Activated CD8-positive, alpha-beta memory T cell treated with anti-CD3 and anti-CD28 coated beads for 48 hours (primary cell): ENCODE measurements at regions not wholly inside any gene's neighbourhood (a gene's known extent, or its start where the extent isn't known, plus 50 kb on each side); places are given as distances from the start of the nearest gene placed in this dataset.

Source experiments
- DNase-seq, 3 experiments: peaks; one replicate each; pipeline ENCODE4 v3.0.0-alpha.2; 2020; ENCODE audit warnings: low read depth in 2 of 3, low spot score in 2 of 3

DNA sequence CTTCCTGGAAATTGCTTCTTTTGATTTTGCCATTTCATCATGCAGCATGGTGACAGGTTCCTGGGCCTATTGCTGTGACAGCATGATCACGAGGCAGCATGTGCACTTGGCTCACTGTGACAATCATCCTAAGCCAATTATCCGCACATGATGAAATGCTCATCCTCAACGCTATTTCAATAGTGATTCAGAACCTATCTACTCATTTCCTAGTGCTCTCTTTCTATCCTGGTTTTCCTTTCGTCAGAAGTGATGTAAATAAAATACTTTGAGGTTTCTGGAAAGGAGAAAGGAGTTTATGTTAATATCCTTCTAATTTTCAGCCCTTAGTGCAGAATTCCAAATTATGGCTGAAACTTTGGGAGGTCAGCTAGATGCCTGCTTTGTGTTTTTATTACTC, 110.6 kb upstream of the ADAMTS5 start:
- no peak for DNase-seq

DNA sequence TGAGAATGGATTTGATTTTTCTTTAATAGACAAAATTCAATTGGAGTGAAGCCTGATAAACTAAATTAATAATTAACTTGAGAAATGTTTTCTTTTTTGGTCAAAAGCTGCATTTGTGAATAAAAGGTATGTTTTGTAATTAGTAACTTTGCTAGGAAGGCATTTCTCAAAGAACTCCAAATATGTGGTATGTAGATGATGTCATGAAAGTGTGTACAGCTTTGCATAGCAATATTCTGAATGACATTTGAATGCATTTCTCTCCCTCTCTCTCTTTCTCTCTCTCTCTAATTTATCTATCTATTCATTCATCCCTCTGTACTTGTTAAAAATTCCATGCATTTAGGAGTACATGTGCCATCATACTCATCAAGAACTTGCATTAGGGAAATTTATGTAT, 109.1 kb upstream of the ADAMTS5 start:
- no peak for DNase-seq

DNA sequence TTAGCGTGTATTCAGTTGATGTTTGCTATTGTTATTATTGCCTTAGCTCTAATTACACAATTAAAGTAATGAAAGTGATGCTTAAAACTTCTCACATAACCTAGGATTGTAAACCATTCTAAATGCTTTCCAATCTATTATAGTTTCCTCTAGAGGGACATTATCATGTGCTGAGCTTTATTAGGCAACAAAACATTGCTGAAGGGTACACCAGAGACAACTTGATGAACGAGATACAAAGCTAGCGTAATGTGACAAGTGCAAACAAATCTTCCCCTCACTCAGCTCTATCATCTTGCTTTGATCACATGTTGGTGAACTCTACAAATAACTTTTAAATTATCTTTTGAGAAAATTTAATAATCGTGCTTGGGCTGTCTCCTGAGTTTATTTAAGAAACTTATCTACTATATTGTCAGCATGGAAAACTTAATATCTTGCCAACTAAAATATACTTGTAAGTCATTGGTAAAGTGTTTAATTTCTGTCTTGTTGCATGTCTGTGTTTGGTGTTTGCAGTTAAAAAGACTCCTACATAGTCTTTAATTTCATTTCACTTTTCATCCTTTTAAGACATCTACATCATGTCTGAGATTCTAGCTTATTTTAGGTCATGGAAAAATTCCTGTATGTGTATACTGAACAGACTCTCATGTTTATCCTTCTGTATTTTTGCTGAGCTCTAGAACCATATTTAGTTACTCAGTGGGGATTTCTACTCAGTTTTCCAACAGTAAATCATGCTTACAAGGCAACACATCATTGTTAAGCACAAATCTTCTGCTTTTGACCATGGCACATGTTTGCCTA, 104.2 kb upstream of the ADAMTS5 start:
- DNase-seq, result no peak

DNA sequence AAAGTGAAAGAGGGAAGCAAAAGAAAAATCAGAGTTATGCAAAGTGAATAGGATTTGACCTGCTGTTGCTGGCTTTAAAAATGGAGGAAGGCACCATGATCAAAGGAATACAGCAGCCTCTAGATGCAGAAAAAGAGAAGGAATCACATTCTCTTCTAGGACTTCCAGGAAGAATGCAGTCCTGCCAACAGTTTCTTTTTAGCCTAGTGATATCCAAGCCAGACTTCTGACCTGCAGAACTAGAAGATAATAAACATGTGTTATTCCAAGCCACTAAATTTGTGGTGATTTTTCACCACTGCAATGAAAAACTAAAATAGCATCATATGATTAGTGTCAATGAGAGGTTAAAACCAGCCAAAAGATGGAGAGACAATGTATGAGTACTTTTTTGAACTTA, 101.9 kb upstream of the ADAMTS5 start:
- DNase-seq, result no peak

DNA sequence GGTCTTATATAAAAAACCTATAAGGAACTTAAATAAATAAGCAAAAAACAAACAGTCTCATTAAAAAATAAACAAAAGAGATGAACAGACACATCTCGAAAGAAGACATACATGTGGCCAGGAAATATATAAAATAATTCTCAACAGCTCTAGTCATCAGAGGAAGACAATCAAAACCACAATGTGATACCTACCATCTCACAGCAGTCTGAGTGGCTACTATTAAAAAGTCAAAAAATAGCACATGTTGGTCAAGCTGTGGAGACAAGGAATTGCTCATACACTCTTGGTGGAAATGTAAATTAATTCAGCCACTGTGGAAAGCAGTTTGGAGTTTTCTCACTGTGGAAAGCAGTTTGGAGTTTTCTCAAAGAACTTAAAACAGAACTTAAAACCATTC, 100.3 kb upstream of the ADAMTS5 start:
- DNase-seq, result no peak

DNA sequence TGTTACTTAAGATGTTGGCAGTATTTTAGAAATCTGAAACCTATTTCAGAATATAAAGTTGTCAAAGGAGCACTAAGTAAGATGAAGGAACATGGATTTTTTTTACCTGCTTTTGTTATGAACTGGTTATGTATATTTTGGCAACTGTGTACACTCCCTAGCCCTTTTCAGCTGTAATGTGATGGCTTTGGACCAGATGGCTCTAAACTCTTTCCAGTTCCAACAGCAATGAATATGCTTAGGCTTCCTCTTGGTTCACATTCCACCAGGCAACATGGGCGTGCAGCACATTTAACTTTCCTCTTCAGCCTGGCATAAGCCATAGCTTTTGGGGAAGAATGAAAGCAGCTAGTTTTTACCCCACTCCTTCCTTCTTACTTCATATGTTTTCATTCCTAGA, 95.6 kb upstream of the ADAMTS5 start:
- DNase-seq, result no peak

DNA sequence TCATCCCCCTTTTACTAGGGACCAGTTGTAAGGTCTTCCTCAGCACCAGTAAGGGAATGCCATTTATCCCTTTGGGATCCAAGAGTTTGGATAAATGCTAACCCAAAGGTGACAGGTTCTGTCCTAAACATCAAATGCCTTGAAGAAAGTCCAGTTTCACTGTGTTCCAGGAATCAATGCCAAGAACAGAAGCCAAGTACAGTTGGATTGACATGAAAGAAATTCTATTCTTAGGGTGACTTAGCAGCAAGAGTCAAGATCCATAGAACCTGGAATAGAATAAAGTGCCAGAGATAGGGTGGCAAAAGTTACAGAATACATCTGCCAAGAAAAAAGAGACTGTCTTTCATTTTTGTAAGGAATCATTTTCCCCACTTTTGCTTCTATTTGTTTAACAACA, 94.9 kb upstream of the ADAMTS5 start:
- no peak for DNase-seq

DNA sequence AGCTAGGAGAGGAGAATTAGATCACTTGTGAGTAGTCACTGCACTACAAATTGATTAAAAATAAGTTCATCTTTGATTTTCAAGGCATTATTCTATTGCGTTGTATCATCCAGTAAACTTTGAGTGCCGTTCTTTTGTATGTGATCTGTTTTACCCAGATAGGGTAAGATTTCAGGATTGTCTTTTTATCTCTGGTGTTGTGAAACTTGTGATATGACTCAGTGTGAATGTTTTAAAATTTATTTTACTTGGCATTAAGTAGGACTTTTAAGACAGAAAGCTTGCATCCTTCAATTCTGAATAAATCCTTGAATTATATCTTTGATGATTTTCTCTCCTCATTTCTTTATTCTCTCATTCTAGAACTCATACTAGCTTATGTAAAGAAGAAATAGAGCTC, 93.3 kb upstream of the ADAMTS5 start:
- DNase-seq, result no peak

DNA sequence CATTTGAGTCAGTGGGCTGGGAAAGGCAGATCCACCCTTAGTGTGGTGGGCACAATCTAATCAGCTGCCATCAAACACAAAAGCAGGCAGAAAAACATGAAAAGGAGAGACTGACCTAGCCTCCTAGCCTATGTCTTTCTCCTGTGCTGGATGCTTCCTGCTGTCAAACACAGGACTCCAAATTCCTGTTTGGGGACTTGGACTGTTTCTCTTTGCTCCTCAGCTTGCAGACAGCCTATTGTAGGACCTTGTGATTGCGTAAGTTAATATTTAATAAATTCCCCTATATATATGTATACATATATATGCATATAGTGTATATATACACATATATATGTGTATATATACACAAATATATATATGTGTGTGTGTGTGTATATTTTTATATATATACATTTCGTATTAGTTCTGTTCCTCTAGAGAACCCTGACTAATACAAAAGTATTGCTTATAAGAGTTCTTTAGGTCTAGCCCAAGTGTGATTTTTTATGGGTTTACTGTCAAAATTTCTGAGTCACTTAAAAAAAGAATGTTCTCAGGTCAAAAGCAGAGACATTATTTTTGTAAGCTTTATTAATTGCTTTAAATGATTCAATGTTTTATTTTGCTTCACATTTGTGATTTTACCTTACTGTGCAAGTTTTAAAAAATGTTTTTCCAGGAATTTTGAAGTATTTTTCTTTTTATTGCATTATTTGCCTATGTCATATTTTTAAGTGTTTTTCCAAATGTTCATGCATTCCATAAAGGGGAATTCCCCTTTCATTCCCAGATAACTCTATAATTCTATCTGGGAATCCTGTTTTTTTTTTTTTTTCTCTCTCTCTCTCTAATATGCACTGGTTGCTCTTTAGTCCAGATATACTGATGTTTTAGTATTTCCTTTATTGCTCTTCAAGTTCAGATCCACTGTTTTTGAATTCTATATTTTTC, 92.1 kb upstream of the ADAMTS5 start:
- no peak for DNase-seq

DNA sequence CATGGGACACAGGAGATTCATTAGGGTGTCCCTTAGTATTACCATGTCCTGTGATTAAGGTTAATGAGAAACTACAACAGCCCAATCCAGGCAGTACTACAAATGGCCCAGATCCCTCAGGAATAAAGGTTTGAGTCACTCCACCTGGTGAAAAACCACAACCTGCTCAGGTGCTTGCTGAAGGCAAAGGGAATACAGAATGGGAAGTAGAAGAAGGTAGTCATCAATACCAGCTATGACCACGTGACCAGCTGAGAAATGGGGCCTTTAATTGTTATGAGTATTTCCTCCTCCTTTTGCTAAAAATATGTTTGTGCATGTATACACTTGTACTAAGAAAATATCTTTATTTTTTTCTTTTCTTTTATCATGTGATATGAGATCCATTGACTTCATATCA, 91.1 kb upstream of the ADAMTS5 start:
- no peak for DNase-seq

DNA sequence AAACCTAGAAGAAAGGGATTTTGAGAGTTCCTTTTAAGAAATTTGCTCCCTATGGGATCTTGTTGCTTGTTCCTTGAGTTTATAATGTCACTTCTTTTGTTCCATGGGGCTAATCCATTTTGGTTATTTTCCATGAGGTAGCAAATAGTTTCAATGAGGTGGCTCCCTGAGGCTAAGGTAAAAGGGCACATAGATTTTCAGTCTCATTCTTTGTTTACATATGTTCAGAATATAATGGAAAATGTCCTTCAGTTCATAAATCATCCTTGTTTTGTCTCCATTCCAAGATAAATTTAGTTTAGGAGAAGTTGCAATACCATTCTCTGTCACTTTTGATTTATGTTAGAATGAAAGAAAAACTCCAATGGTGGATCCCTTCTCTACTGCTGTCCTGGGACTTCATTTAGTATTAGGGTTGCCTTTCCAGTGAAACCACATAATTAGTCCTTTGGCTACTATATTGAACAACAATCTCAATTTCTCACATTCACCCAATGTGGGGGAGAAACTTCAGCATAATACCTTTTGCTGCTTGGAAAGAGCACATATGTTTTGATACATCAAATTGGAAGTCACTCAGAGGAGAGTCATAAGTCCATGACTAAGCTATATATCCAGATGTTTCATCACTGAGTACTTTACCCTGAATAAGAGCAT, 80.9 kb upstream of the ADAMTS5 start:
- no peak for DNase-seq

DNA sequence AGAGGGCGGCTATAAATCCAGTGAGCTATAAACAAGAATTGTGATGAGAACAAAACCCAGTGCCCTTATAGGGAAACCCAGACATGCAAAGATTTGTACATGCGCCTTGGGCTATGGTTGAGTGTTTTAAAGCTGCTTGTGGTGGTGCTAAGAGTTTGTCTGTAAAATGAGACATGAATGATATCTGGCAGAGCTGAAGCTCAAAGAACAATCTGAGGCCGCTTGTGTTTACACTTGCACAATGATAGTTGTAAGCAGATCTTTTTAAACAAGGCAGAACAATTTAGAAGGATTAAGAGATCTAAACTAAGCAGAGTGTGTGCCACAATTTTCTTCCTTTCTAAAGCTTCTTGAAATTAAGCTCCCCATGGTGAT, 80.4 kb upstream of the ADAMTS5 start:
- DNase-seq, result no peak

DNA sequence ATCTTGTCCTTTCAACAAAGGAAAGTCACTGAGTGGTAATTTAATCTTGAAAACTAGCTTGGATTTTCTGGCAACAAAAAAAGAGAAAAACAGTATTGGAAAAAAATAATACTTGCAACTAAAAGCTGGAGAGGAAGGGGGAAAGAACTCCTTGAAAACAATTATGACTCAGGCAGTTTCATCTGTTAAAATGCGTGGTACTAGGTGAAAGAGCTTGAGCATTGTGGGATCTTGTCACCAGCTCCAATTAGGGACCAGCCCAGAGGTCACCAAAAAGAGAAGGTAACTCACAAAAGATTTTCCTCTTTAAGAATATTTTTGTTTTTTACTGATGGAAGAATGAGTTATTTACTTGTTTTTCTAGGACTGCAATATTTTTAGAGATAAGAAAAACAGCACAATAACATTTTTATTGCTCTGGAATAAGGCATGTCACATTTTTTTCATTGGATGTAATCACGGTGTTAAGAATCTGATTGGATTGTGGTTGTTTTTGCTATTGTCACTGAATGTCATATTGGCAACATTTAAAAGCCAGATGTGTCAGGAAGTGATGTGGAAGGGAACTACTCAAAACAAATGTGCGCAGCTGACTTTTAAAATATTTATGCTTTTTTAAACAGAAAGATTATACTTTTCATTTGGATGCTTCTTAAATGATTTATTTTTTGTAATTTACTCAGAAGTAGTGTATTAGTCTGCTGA, 78.5 kb upstream of the ADAMTS5 start:
- no peak for DNase-seq

DNA sequence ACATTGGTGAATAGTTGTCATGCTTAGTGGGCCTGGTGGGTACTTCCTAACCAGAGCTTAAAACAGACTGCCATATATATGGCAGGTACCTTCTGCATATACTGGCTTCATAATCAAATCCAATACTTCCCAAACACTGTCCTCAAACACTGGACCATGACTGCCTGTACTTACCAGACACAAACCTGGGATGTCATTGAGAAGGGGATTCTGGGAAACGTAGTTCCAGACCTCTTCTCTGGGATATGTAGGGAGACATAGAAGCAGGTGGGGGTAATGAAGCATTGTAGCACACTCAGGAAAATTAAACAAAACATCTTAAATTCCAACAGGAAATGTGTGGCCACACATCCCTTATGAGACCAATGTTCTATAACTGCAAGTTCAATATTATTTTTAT, 76.5 kb upstream of the ADAMTS5 start:
- DNase-seq, result no peak

DNA sequence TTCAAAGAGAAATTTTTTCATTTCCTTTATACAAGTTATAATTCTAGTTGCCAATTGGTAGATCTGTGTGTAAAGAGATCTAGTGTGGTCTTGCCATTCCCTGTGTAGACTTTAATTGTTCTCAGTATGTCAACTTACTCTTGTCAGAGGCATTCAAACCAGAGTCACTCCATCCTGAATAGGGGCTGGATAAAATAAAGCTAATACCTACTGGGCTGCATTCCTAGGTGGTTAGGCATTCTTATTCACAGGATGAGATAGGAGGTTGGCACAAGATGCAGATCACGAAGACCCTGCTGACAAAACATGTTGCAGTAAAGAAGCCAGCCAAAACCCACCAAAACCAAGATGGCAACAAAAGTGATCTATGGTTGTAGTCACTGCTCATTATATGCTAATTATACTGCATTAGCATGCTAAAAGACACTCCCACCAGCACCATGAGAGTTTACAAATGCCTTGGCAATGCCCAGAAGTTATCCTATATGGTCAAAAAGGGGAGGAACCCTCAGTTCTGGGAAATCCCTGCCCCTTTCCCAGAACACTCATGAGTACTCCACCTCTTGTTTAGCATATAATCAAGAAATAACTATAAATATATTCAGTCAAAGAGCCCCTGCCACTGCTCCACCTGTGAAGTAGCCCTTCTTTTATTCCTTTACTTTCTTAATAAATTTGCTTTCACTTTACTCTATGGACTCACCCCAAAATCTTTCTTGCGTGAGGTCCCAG, 74.0 kb upstream of the ADAMTS5 start:
- no peak for DNase-seq

DNA sequence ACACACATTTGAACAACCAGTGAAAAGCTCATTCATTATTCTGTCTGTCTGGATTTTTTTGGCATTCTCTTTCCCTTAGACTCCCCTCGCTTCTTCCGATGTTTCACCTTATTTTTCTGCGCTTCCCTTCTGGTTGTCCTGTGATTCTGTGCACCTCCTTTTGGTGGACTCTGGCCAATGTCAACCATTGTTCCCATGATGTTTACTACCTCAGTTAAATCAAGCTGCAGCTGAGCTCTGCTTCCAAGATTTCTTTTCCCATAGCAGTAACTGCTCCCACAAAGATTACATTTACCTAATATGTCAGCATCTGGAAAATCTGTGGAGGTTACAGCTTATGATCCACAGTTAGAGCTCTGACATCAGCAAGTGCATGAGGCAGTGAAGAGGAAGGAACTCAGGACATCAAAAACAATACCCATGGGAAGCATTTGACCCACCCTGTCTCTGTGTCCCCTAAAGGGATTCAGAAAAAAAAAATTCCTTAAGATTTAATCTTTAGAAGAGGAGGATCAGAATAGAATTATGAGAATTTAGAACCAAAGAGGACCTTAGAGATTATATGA, 69.9 kb upstream of the ADAMTS5 start:
- DNase-seq, result no peak

DNA sequence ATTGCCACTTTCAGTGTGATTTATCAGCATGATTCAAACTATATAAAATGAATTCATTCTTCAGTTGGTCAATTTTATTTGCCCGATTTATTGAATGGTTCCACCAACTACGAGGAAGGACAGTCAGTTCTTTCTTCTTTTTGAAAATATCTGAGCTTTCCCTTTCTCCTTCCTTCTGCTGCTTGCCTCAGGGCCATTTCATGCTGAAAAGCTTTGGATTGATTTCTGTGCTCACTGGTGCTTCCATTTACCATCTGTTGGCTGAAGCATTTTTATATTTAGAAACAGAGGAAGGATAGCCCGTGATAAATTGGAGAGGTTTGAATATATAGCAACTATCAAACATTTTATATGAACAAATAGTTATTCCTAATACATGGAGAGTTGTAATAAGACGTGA, 68.9 kb upstream of the ADAMTS5 start:
- DNase-seq, result no peak

DNA sequence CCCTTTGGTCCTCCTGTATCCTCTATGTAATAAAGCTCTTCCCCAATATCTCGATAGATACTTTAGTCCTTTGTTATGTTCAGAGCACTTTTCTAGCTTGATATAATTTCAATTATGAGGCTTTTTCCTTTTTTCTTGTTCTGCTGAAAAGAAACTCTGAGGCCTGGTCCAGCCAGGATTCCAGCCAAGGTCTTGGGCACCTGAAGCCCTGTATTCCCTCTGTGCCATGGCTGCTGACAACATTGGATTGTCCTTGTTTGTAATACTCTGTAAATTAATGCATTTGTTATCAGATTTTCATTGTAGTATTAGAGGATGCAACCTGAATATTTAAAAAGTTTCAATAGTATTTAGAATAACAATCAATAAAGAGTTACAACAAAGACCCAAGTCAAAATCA, 67.9 kb upstream of the ADAMTS5 start:
- DNase-seq, result no peak

DNA sequence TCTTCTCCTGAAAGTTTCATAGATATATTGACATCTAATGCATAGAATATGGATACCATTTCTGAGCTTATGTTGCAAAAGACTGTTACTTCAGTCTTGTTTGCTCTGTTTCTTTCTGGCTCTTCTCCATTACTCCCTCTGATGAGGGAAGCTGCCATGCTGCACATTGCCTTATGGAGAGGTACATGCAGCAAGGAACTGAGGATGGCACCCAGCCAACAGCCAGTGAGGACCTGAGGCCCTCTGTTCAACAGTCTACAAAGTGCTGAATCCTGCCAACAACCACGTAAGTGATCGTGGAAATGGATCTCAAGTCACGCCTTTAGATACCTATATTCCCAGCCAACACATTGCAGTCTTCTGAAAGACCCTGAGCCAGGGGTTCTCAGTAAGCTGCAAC, 66.6 kb upstream of the ADAMTS5 start:
- no peak for DNase-seq

DNA sequence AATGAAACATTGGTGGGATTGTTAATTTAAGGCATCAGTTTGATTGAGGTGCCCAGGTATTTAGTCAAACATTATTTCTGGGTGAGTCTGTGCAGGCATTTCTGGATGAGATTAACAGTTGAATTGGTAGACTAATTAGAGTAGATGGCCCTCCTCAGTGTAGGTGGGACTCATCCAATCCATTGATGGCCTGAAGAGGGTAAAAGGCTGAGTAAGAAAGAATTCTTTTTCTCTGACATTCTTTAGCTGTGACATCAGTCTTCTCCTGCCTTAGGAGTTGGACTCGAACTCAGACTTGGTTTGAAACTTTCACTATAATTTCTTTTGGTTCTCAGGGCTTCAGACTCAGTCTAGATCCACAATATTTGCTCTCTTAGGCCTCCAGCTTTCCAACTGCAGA, 59.6 kb upstream of the ADAMTS5 start:
- DNase-seq, result no peak
